ENCODE measurements at regions not wholly inside any gene's neighbourhood (a gene's known extent, or its start where the extent isn't known, plus 50 kb on each side); places are given as distances from the start of the nearest gene placed in this dataset.

- 66 to 76% methylated on average over 1 of the region's 1 CpG for WGBS, 2 donors
- Histone ChIP-seq H3K27ac (no peak overlapping the region), H3K36me3 (no peaks in the 10 kb centered on the region), H3K27me3 (no peaks in the 10 kb centered on the region), H3K4me3 (no peak overlapping the region), H3K9me3 (no peaks in the 10 kb centered on the region), H3K4me1 (no peaks in the 10 kb centered on the region)
- DNase-seq: no peak
- TF ChIP-seq CTCF (IDR thresholded peaks at IDR 0.05) (no peak), POLR2A (IDR thresholded peaks at IDR 0.05) (no peak)
- intact Hi-C loops (cut with DNase I): no loop called here
These were observed 986.3 kb downstream of the STIM2 start for GRCh38 chr4:27846951-27847350.

- TF ChIP-seq CTCF (IDR thresholded peaks at IDR 0.05) (no peak), POLR2A (IDR thresholded peaks at IDR 0.05) (no peak)
- intact Hi-C loops (cut with DNase I): no loop called here
- no peaks in the 10 kb centered on the region for H3K27me3 ChIP-seq
- 43 to 47% methylated on average over 1 of the region's 1 CpG for WGBS, 2 donors
- no peaks in the 10 kb centered on the region for H3K9me3 ChIP-seq
- no peaks in the 10 kb centered on the region for H3K36me3 ChIP-seq
- no peak for DNase-seq
- no peak overlapping the region for H3K4me3 ChIP-seq
- H3K4me1 ChIP-seq: no peaks in the 10 kb centered on the region
- no peak overlapping the region for H3K27ac ChIP-seq
These were observed 1000.7 kb downstream of the STIM2 start for GRCh38 chr4:27861381-27861787.

- TF ChIP-seq POLR2A (IDR thresholded peaks at IDR 0.05): no peak
- TF ChIP-seq CTCF (IDR thresholded peaks at IDR 0.05): no peak
- WGBS, 2 donors: 66 to 80% methylated on average over 5 of the region's 5 CpGs
- DNase-seq: no peak
- H3K4me3 ChIP-seq: no peak overlapping the region
- H3K27me3 ChIP-seq: no peaks in the 10 kb centered on the region
- no peaks in the 10 kb centered on the region for H3K36me3 ChIP-seq
- H3K9me3 ChIP-seq: no peaks in the 10 kb centered on the region
- H3K4me1 ChIP-seq: no peaks in the 10 kb centered on the region
- intact Hi-C loops (cut with DNase I): no loop called here
- H3K27ac ChIP-seq: no peak overlapping the region
These were observed 1001.2 kb downstream of the STIM2 start for GRCh38 chr4:27861802-27862201.

GRCh38 chr4:27873596-27873995, 1013.0 kb downstream of the STIM2 start:
- no peaks in the 10 kb centered on the region for H3K9me3 ChIP-seq
- no peaks in the 10 kb centered on the region for H3K36me3 ChIP-seq
- DNase-seq: no peak
- no peaks in the 10 kb centered on the region for H3K27me3 ChIP-seq
- no peak overlapping the region for H3K4me3 ChIP-seq
- no peak for TF ChIP-seq POLR2A (IDR thresholded peaks at IDR 0.05)
- no peak for TF ChIP-seq CTCF (IDR thresholded peaks at IDR 0.05)
- H3K4me1 ChIP-seq: no peaks in the 10 kb centered on the region
- intact Hi-C loops (cut with DNase I): no loop called here
- no peak overlapping the region for H3K27ac ChIP-seq

- H3K4me3 ChIP-seq: no peak overlapping the region
- H3K27ac ChIP-seq: no peak overlapping the region
- intact Hi-C loops (cut with DNase I): no loop called here
- H3K27me3 ChIP-seq: no peaks in the 10 kb centered on the region
- no peak for DNase-seq
- TF ChIP-seq CTCF (IDR thresholded peaks at IDR 0.05) (no peak), POLR2A (IDR thresholded peaks at IDR 0.05) (no peak)
- H3K36me3 ChIP-seq: no peaks in the 10 kb centered on the region
- H3K4me1 ChIP-seq: no peaks in the 10 kb centered on the region
- no peaks in the 10 kb centered on the region for H3K9me3 ChIP-seq
These were observed 1021.1 kb downstream of the STIM2 start for GRCh38 chr4:27881705-27882104.
